ENCODE measurements at regions not wholly inside any gene's neighbourhood (a gene's known extent, or its start where the extent isn't known, plus 50 kb on each side); places are given as distances from the start of the nearest gene placed in this dataset.

DNA sequence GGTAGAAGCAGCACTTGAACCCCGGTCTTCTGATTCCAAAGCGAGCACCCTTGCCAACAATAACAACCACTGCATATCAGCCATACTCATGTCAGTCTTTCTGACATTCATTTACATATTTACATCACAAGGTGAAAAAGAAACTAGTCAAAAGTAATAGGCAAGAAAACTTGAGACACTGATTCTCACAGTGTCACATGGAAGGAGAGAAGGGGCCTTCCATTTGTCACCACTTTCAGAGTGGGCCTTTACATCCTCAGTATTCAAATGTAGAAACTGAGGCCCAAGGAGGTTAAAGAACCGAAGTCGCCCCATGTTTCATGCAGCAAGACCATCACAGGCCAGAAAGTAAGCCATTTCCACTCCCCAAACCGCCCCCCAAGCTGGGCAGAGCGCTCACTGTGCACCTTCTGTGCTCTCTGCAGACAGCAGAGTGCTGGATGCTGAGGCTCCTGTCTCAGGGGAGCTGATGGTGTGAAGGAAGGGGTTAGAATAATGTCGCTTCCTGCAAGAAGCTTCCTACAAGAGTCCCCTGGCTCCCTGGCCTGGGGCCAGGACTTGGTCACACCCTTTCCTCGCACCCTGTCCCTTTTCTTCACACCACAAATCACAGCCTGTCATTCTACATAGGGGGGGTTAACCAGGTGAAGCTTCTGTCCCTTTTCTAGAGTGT lies 260.1 kb downstream of the UACA start:
- Histone ChIP-seq H3K4me1 (peaks cover 6 to 15% of the 10 kb centered on the region in 2 donors), H3K27me3 (no peaks in the 10 kb centered on the region), H3K4me3 (no peak overlapping the region), H3K36me3 (no peaks in the 10 kb centered on the region), H3K27ac (no peak overlapping the region), H3K9me3 (no peaks in the 10 kb centered on the region)
- intact Hi-C loops (cut with DNase I; ENCODE audit: low total_unique reads) = no loop called here
- no peak for DNase-seq (ENCODE audit: low spot score in 2 of 2)
- TF ChIP-seq POLR2AphosphoS5 (IDR thresholded peaks at IDR 0.05) (no peak), POLR2A (IDR thresholded peaks at IDR 0.05) (no peak)
- TF ChIP-seq, protein P1, sequence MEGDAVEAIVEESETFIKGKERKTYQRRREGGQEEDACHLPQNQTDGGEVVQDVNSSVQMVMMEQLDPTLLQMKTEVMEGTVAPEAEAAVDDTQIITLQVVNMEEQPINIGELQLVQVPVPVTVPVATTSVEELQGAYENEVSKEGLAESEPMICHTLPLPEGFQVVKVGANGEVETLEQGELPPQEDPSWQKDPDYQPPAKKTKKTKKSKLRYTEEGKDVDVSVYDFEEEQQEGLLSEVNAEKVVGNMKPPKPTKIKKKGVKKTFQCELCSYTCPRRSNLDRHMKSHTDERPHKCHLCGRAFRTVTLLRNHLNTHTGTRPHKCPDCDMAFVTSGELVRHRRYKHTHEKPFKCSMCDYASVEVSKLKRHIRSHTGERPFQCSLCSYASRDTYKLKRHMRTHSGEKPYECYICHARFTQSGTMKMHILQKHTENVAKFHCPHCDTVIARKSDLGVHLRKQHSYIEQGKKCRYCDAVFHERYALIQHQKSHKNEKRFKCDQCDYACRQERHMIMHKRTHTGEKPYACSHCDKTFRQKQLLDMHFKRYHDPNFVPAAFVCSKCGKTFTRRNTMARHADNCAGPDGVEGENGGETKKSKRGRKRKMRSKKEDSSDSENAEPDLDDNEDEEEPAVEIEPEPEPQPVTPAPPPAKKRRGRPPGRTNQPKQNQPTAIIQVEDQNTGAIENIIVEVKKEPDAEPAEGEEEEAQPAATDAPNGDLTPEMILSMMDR (IDR thresholded peaks at IDR 0.05) = no peak

DNA sequence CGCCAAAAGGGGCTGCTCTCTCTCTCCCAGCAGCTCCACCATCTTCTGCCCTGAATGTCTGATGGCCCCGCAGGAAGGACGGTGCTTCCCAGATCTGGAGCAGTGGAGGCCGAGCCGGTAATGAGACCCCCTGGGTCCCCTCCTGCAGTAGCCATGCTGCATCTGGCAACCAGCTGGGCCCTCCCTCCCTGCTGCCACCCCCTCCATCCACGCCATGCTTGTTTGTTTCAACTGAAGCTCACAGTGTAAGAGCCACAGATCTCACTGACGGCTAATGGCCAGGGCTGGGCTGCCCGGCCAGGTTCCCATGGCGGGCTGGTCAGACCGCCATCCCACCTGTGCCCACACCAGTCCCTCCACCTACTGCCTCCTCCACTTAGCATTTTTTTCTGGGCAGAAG lies 260.8 kb downstream of the UACA start:
- TF ChIP-seq POLR2AphosphoS5 (IDR thresholded peaks at IDR 0.05) (no peak), POLR2A (IDR thresholded peaks at IDR 0.05) (no peak)
- TF ChIP-seq, protein P1 (IDR thresholded peaks at IDR 0.05) = no peak
- no peak for DNase-seq (ENCODE audit: low spot score in 2 of 2)
- H3K27me3 ChIP-seq = no peaks in the 10 kb centered on the region

DNA sequence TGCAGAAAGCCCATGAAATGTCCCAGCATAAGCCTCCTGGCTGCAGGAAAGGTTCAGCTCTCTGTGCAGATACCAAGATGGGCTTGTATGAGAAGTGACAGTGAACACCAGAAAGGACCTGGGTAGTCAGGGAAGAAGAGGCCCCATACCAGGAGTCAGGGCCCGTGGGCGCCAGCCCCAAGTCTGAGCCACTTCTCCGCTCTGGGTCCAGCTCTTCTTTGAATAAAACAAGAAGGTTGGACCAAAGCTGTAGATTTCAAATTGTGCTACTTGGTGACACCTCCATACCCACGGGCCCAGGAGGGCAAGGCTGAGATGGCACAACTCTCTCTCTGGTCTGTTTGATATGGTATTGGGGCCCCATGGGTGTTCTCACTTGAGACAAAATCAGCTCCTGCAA lies 261.5 kb downstream of the UACA start:
- H3K27ac ChIP-seq = no peak overlapping the region
- H3K4me1 ChIP-seq = peaks cover 6 to 15% of the 10 kb centered on the region in 2 donors
- H3K4me3 ChIP-seq = no peak overlapping the region
- H3K27me3 ChIP-seq = no peaks in the 10 kb centered on the region
- H3K9me3 ChIP-seq = no peaks in the 10 kb centered on the region
- no peaks in the 10 kb centered on the region for H3K36me3 ChIP-seq
- intact Hi-C loops (cut with DNase I; ENCODE audit: low total_unique reads) = no loop called here
- no peak for TF ChIP-seq POLR2AphosphoS5 (IDR thresholded peaks at IDR 0.05)
- no peak for TF ChIP-seq POLR2A (IDR thresholded peaks at IDR 0.05)
- TF ChIP-seq, protein P1 (IDR thresholded peaks at IDR 0.05) = no peak
- DNase-seq (ENCODE audit: low spot score in 2 of 2) = no peak

More for the DNA sequence above, 260.8 kb downstream of the UACA start:
- Histone ChIP-seq H3K4me3 (no peak overlapping the region), H3K9me3 (no peaks in the 10 kb centered on the region), H3K36me3 (no peaks in the 10 kb centered on the region), H3K4me1 (peaks cover 6 to 15% of the 10 kb centered on the region in 2 donors), H3K27ac (no peak overlapping the region)
- intact Hi-C loops (cut with DNase I; ENCODE audit: low total_unique reads) = no loop called here

DNA sequence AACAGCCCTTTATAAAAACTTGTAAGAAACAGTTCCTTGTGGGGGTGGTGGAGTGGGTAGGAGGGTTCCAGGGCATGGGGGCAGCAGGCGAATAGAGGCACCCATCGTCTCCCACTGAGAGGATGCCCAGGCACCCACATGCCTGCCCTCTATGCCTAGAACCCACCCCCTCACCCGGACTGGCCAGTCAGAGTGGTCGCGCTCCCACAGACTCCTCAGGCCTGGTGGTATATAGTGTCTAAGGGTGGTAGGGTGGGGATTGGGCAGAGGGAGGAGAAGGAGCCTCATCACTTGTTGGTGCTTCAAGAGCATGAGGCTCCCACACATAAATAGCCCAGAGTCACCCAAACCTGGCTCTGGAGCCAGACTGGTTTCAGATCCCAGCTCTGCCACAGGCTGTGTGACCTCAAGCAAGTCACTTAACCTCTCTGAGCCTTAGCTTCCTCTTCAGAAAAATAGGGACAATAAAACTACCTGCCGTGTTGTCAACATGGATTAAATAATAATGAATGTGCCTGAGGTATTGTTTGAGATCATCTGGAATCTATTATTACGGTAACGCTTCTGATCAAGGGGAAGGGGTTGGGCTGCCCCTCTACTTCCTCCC lies 262.1 kb downstream of the UACA start:
- no peaks in the 10 kb centered on the region for H3K9me3 ChIP-seq
- no peak for DNase-seq (ENCODE audit: low spot score in 2 of 2)
- TF ChIP-seq POLR2AphosphoS5 (IDR thresholded peaks at IDR 0.05) (no peak), POLR2A (IDR thresholded peaks at IDR 0.05) (no peak)
- TF ChIP-seq, protein P1 (IDR thresholded peaks at IDR 0.05) = no peak
- peaks cover 6 to 15% of the 10 kb centered on the region in 2 donors for H3K4me1 ChIP-seq
- H3K27ac ChIP-seq = no peak overlapping the region
- no peaks in the 10 kb centered on the region for H3K27me3 ChIP-seq
- no peaks in the 10 kb centered on the region for H3K36me3 ChIP-seq
- H3K4me3 ChIP-seq = no peak overlapping the region
- intact Hi-C loops (cut with DNase I; ENCODE audit: low total_unique reads) = no loop called here

DNA sequence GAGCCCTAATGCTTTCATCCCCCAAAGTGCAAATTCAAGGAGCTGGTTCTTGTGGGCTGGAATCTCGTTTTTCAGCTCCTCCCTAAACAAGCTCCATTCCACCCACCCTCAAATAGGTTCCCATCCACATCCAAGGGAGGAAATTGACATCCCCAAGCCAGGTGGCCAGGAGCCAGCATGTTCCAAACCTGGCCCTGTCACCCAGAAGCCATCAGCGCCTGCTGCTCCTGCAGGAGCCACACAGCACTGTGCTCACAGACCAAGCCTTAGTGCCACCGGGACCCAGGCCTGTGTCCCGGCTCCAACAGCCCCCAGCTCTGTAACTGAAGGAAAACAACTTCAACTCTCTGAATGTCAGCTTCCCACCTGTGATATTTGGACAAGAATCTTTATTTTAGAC lies 263.6 kb downstream of the UACA start:
- TF ChIP-seq, protein P1 (IDR thresholded peaks at IDR 0.05) = no peak
- TF ChIP-seq POLR2AphosphoS5 (IDR thresholded peaks at IDR 0.05) (no peak), POLR2A (IDR thresholded peaks at IDR 0.05) (no peak)

More for the DNA sequence above, 263.6 kb downstream of the UACA start:
- H3K4me3 ChIP-seq = no peak overlapping the region
- no peaks in the 10 kb centered on the region for H3K36me3 ChIP-seq
- H3K27me3 ChIP-seq = no peaks in the 10 kb centered on the region
- no peaks in the 10 kb centered on the region for H3K9me3 ChIP-seq
- peaks cover 3 to 8% of the 10 kb centered on the region in 2 donors for H3K4me1 ChIP-seq
- intact Hi-C loops (cut with DNase I; ENCODE audit: low total_unique reads) = no loop called here
- no peak for DNase-seq (ENCODE audit: low spot score in 2 of 2)
- no peak overlapping the region for H3K27ac ChIP-seq
